Spleen (tissue), 7 donors: ENCODE measurements at regions not wholly inside any gene's neighbourhood (a gene's known extent, or its start where the extent isn't known, plus 50 kb on each side); places are given as distances from the start of the nearest gene placed in this dataset.

Source experiments
- POLR2A ChIP-seq, 3 donors: fragments of 450-650 bp; IDR thresholded peaks; one replicate each; pipeline ENCODE4 v1.5.1; 2017; ENCODE audit warnings: antibody characterized with exemption in 3 of 3, mild to moderate bottlenecking in 1 of 3
- POLR2AphosphoS5 ChIP-seq, 3 donors: sonication (generic); formaldehyde crosslinking; IDR thresholded peaks; one replicate each; pipeline ENCODE4 v1.5.1; 2017; ENCODE audit warnings: antibody characterized with exemption in 3 of 3
- TF ChIP-seq, protein P1 (sequence below), 11 experiments: fragments of 200-600 bp in 7 of 11; fragments of 450-650 bp in 4 of 11; sonication (generic) in 4 of 11; IDR thresholded peaks in 8 of 11; conservative IDR thresholded peaks in 3 of 11; 1 replicate in 7 of 11; 2 replicates in 4 of 11; pipeline versions ENCODE4 v1.4.0 to v1.8.0; 2016 to 2021; ENCODE audit warnings: antibody characterized with exemption in 11 of 11, inconsistent platforms in 4 of 11, mild to moderate bottlenecking in 1 of 11
- donor health status: DM: no; HTN: no; CAD: no; lungs with moderate emphysema.
- donor health status: DM: no; HTN: no; CAD: no.
- donor health status: DM: no; HTN: no; CAD: no.

GRCh38 chr4:186852964-186853391 is 129.3 kb upstream of the FAT1 start:
- TF ChIP-seq, protein P1, sequence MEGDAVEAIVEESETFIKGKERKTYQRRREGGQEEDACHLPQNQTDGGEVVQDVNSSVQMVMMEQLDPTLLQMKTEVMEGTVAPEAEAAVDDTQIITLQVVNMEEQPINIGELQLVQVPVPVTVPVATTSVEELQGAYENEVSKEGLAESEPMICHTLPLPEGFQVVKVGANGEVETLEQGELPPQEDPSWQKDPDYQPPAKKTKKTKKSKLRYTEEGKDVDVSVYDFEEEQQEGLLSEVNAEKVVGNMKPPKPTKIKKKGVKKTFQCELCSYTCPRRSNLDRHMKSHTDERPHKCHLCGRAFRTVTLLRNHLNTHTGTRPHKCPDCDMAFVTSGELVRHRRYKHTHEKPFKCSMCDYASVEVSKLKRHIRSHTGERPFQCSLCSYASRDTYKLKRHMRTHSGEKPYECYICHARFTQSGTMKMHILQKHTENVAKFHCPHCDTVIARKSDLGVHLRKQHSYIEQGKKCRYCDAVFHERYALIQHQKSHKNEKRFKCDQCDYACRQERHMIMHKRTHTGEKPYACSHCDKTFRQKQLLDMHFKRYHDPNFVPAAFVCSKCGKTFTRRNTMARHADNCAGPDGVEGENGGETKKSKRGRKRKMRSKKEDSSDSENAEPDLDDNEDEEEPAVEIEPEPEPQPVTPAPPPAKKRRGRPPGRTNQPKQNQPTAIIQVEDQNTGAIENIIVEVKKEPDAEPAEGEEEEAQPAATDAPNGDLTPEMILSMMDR (IDR thresholded peaks at IDR 0.05 in 8 of 11, conservative IDR thresholded peaks at IDR 0.05 in 3 of 11) = no peak
- no peak for TF ChIP-seq POLR2A (IDR thresholded peaks at IDR 0.05)
- no peak for TF ChIP-seq POLR2AphosphoS5 (IDR thresholded peaks at IDR 0.05)
